HEK293 (cell line): ENCODE measurements at regions not wholly inside any gene's neighbourhood (a gene's known extent, or its start where the extent isn't known, plus 50 kb on each side); places are given as distances from the start of the nearest gene placed in this dataset.

Experiments
- CTCF ChIA-PET: fragments of 350-600 bp; formaldehyde crosslinking; extraction: SDS; loops from one replicate; lab custom pipeline; 2021; ENCODE audit warnings: antibody characterized with exemption; lab: Yijun Ruan, JAX
- POLR2A ChIA-PET: fragments of 300-600 bp; formaldehyde crosslinking; extraction: SDS; loops from one replicate; lab custom pipeline; 2020; ENCODE audit warnings: antibody characterized with exemption, inconsistent platforms; lab: Yijun Ruan, JAX
- H3K27ac ChIP-seq: fragments of 200-500 bp; sonication (Bioruptor generic); 2 replicates; pipeline ENCODE4 v1.5.1; 2014; ENCODE audit warnings: low read depth, low read length, control low read depth, inconsistent platforms; ENCODE audit errors: extremely low read depth
- H3K36me3 ChIP-seq, 2 experiments: fragments of 200-500 bp in 1 of 2; sonication (Bioruptor generic) in 1 of 2; 1 replicate in 1 of 2; 2 replicates in 1 of 2; pipeline ENCODE4 v1.5.1; 2014 to 2017; ENCODE audit warnings: inconsistent platforms in 2 of 2, low read length in 2 of 2; ENCODE audit not compliant: control insufficient read depth in 2 of 2, insufficient read depth in 1 of 2
- H3K4me1 ChIP-seq: fragments of 200-500 bp; sonication (Bioruptor generic); 2 replicates; pipeline ENCODE4 v1.5.1; 2014; ENCODE audit warnings: mild to moderate bottlenecking, low read length, inconsistent platforms; ENCODE audit not compliant: control insufficient read depth, insufficient read depth
- H3K4me3 ChIP-seq: 2 replicates; pipeline ENCODE4 v1.5.1; 2011; ENCODE audit warnings: low read depth, mild to moderate bottlenecking, control low read depth, low read length, moderate library complexity
- H3K9me3 ChIP-seq: fragments of 200-500 bp; sonication (Bioruptor generic); 2 replicates; pipeline ENCODE4 v1.5.1; 2014; ENCODE audit warnings: low read depth, low read length, inconsistent platforms; ENCODE audit not compliant: control insufficient read depth, insufficient read depth
- KLF7 ChIP-seq: fragments of 450-650 bp; formaldehyde crosslinking; IDR thresholded peaks from 2 replicates; pipeline ENCODE4 v1.5.1; 2016; ENCODE audit warnings: missing biosample characterization, missing genetic modification characterization, borderline replicate concordance
- KLF8 ChIP-seq: fragments of 450-650 bp; formaldehyde crosslinking; IDR thresholded peaks from 2 replicates; pipeline ENCODE4 v1.5.1; 2016; ENCODE audit warnings: missing biosample characterization, missing genetic modification characterization
- MEIS1 ChIP-seq: sonication (generic); formaldehyde crosslinking; IDR thresholded peaks from 2 replicates; pipeline ENCODE4 v1.8.1; 2022; ENCODE audit warnings: missing genetic modification reagents, mild to moderate bottlenecking, borderline replicate concordance
- SCRT2 ChIP-seq: fragments of 450-650 bp; formaldehyde crosslinking; IDR thresholded peaks from 2 replicates; pipeline ENCODE4 v1.5.1; 2016; ENCODE audit warnings: missing biosample characterization, missing genetic modification characterization
- YY1 ChIP-seq: fragments of 450-650 bp; formaldehyde crosslinking; IDR thresholded peaks from 2 replicates; pipeline ENCODE4 v1.5.1; 2018; ENCODE audit warnings: missing biosample characterization, missing genetic modification characterization
- ZBTB8A ChIP-seq: fragments of 450-650 bp; formaldehyde crosslinking; IDR thresholded peaks from 2 replicates; pipeline ENCODE4 v1.5.1; 2016; ENCODE audit warnings: missing biosample characterization, missing genetic modification characterization
- ZFP69B ChIP-seq: fragments of 450-650 bp; formaldehyde crosslinking; IDR thresholded peaks from 2 replicates; pipeline ENCODE4 v1.5.1; 2016; ENCODE audit warnings: missing biosample characterization, missing genetic modification characterization
- ZIC2 ChIP-seq: fragments of 450-650 bp; formaldehyde crosslinking; IDR thresholded peaks from 2 replicates; pipeline ENCODE4 v1.5.1; 2016; ENCODE audit warnings: missing biosample characterization, missing genetic modification characterization
- ZNF112 ChIP-seq: fragments of 450-650 bp; formaldehyde crosslinking; IDR thresholded peaks from 2 replicates; pipeline ENCODE4 v1.5.0; 2017; ENCODE audit warnings: missing biosample characterization, missing genetic modification characterization
- ZNF138 ChIP-seq: fragments of 450-650 bp; formaldehyde crosslinking; IDR thresholded peaks from 2 replicates; pipeline ENCODE4 v1.5.1; 2016; ENCODE audit warnings: missing biosample characterization, missing genetic modification characterization, borderline replicate concordance
- ZNF16 ChIP-seq: fragments of 450-650 bp; formaldehyde crosslinking; IDR thresholded peaks from 2 replicates; pipeline ENCODE4 v1.5.1; 2016; ENCODE audit warnings: low read depth, missing biosample characterization, missing genetic modification characterization
- ZNF335 ChIP-seq: fragments of 450-650 bp; formaldehyde crosslinking; conservative IDR thresholded peaks from 2 replicates; pipeline ENCODE4 v1.5.1; 2016; ENCODE audit warnings: missing biosample characterization, missing genetic modification characterization
- ZNF37A ChIP-seq: fragments of 450-650 bp; IDR thresholded peaks from 2 replicates; pipeline ENCODE4 v1.5.1; 2018; ENCODE audit warnings: missing biosample characterization, missing genetic modification characterization
- ZNF501 ChIP-seq: fragments of 450-650 bp; formaldehyde crosslinking; IDR thresholded peaks from 2 replicates; pipeline ENCODE4 v1.5.1; 2016; ENCODE audit warnings: missing biosample characterization, missing genetic modification characterization
- ZNF560 ChIP-seq: fragments of 450-650 bp; formaldehyde crosslinking; IDR thresholded peaks from 2 replicates; pipeline ENCODE4 v1.5.1; 2017; ENCODE audit warnings: missing biosample characterization, missing genetic modification characterization, borderline replicate concordance
- ZSCAN30 ChIP-seq: fragments of 450-650 bp; IDR thresholded peaks from 2 replicates; pipeline ENCODE4 v1.5.1; 2018; ENCODE audit warnings: missing biosample characterization, mild to moderate bottlenecking, missing genetic modification characterization, moderate library complexity
- TF ChIP-seq, protein P1 (sequence below): fragments of 450-650 bp; formaldehyde crosslinking; IDR thresholded peaks from 2 replicates; pipeline ENCODE4 v1.5.1; 2016; ENCODE audit warnings: missing biosample characterization, missing genetic modification characterization, borderline replicate concordance

DNA sequence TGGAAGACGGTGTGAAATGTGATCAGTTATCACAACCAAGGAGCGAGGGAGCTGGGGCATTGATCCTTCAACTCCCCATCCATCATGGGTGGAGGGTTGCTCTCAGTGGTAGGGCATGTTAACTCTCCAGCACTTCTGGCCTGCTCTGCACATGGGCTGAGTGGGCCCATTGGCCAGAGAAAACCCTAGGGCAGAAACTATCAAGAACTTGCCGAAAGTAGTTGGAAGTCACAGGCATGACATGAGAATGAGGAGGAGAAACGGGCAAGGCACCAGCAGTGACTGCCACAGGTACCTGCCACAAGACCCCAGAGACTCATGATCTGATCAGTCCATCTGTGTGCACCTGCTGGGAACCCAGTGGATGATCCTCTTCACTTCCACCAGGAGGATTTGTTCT, 50.9 kb upstream of the CXCL14 start:
- CTCF ChIA-PET, result no interaction called here
- H3K9me3 ChIP-seq, result no peaks in the 10 kb centered on the region
- H3K36me3 ChIP-seq, result no peaks in the 10 kb centered on the region
- H3K4me3 ChIP-seq, result no peak overlapping the region
- H3K27ac ChIP-seq, result no peak overlapping the region
- H3K4me1 ChIP-seq, result no peaks in the 10 kb centered on the region
- TF ChIP-seq ZNF37A, result peak; percentile 82
- TF ChIP-seq, protein P1, sequence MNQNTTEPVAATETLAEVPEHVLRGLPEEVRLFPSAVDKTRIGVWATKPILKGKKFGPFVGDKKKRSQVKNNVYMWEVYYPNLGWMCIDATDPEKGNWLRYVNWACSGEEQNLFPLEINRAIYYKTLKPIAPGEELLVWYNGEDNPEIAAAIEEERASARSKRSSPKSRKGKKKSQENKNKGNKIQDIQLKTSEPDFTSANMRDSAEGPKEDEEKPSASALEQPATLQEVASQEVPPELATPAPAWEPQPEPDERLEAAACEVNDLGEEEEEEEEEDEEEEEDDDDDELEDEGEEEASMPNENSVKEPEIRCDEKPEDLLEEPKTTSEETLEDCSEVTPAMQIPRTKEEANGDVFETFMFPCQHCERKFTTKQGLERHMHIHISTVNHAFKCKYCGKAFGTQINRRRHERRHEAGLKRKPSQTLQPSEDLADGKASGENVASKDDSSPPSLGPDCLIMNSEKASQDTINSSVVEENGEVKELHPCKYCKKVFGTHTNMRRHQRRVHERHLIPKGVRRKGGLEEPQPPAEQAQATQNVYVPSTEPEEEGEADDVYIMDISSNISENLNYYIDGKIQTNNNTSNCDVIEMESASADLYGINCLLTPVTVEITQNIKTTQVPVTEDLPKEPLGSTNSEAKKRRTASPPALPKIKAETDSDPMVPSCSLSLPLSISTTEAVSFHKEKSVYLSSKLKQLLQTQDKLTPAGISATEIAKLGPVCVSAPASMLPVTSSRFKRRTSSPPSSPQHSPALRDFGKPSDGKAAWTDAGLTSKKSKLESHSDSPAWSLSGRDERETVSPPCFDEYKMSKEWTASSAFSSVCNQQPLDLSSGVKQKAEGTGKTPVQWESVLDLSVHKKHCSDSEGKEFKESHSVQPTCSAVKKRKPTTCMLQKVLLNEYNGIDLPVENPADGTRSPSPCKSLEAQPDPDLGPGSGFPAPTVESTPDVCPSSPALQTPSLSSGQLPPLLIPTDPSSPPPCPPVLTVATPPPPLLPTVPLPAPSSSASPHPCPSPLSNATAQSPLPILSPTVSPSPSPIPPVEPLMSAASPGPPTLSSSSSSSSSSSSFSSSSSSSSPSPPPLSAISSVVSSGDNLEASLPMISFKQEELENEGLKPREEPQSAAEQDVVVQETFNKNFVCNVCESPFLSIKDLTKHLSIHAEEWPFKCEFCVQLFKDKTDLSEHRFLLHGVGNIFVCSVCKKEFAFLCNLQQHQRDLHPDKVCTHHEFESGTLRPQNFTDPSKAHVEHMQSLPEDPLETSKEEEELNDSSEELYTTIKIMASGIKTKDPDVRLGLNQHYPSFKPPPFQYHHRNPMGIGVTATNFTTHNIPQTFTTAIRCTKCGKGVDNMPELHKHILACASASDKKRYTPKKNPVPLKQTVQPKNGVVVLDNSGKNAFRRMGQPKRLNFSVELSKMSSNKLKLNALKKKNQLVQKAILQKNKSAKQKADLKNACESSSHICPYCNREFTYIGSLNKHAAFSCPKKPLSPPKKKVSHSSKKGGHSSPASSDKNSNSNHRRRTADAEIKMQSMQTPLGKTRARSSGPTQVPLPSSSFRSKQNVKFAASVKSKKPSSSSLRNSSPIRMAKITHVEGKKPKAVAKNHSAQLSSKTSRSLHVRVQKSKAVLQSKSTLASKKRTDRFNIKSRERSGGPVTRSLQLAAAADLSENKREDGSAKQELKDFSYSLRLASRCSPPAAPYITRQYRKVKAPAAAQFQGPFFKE (tag by site-specific recombination), result no peak
- POLR2A ChIA-PET, result no interaction called here

DNA sequence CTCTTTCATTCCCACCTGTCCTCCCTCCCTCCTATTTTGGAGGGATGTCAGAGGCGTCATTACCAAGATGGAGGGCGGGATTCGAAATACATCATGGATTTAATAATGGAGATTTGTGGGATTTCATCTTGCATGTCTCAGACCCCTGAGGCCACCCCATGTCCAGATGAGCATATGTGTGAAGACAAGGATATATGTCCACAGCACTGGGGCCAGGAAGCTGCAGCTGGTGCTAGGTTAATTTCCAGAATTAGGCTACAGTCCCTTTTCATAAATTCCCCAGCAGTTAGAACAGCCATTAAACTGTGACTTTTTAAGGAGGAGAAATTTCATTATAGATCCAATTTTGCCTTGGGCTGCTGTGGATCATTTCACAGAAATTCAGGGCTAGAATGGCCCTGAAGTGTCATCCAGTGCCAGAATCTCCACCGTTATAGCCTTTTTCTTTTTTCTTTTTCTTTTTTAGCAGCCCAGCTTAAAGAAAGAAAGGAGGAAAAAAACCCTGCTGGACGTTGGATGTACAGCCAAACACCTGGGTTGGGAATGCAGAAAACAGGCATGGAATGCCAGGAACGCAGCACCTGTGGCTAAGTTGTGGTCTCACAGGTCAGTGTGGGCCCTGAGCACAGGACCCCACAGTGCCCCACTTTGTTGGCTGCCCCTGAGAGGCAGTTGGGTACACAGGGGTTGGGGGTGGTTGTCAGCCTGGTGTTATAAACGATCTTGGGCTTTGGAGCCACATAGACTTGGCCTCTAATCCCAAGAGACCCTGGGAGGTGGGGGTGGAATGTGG, 50.2 kb upstream of the CXCL14 start:
- TF ChIP-seq KLF7 (tag by site-specific recombination) (no peak), ZBTB8A (tag by site-specific recombination) (no peak), MEIS1 (CRISPR knock-in tag) (no peak), ZNF16 (tag by site-specific recombination) (no peak), ZNF138 (tag by site-specific recombination) (no peak), YY1 (tag by site-specific recombination) (no peak), ZNF112 (no peak), ZSCAN30 (tag by site-specific recombination) (no peak), ZIC2 (tag by site-specific recombination) (no peak), SCRT2 (tag by site-specific recombination) (no peak), KLF8 (tag by site-specific recombination) (no peak), ZFP69B (tag by site-specific recombination) (no peak), ZNF501 (tag by site-specific recombination) (no peak), ZNF335 (tag by site-specific recombination) (no peak), ZNF560 (tag by site-specific recombination) (no peak)
- Histone ChIP-seq H3K4me1 (no peaks in the 10 kb centered on the region), H3K27ac (no peak overlapping the region), H3K36me3 (no peaks in the 10 kb centered on the region), H3K9me3 (no peaks in the 10 kb centered on the region), H3K4me3 (no peak overlapping the region)
- ChIA-PET POLR2A (no interaction called here), CTCF (interaction anchor here (0.7 to 0.8 kb wide), 2 partner anchors 10 to 49 kb away, joined by 3 read pairs; no protein-coding TSS in a partner anchor)
